ENCODE measurements at regions not wholly inside any gene's neighbourhood (a gene's known extent, or its start where the extent isn't known, plus 50 kb on each side); places are given as distances from the start of the nearest gene placed in this dataset.

GRCh38 chr5:130893006-130893405, 272.1 kb downstream of the HINT1 start:
- Histone ChIP-seq H3K79me2 (ENCODE audit: insufficient read depth, low read length) (no peaks in the 10 kb centered on the region), H3K9me2 (ENCODE audit: insufficient read depth) (no peaks in the 10 kb centered on the region), H3K36me3 (ENCODE audit: control insufficient read depth in 1 of 2, insufficient read depth in 2 of 2, low read length in 2 of 2) (no peaks in the 10 kb centered on the region), H2AFZ (ENCODE audit: low read depth, low read length, poor library complexity, severe bottlenecking) (no peak overlapping the region), H3K4me1 (ENCODE audit: control insufficient read depth in 1 of 2, insufficient read depth in 2 of 2, low read length in 2 of 2) (peaks cover 5 to 9% of the 10 kb centered on the region in 2 experiments; a peak in 3 of 4 replicates), H3K4me3 (replicated peaks in 1 of 2; ENCODE audit: low read depth in 1 of 2, low read length in 2 of 2) (no peak overlapping the region), H3K9ac (ENCODE audit: low read length) (no peak overlapping the region), H3K27ac (ENCODE audit: low read depth, low read length) (no peak overlapping the region), H3K4me2 (ENCODE audit: low read length) (no peak overlapping the region), H4K20me1 (ENCODE audit: insufficient read depth) (no peaks in the 10 kb centered on the region), H3K9me3 (ENCODE audit: control insufficient read depth in 1 of 2, insufficient read depth in 1 of 2, low read depth in 1 of 2, low read length in 2 of 2) (no peaks in the 10 kb centered on the region), H3K27me3 (ENCODE audit: insufficient read depth, low read length) (no peaks in the 10 kb centered on the region)
- POLR2A ChIA-PET = no interaction called here
- RAD21 ChIA-PET (ENCODE audit: low non-redundant PET in 1 of 2, low total read pairs in 2 of 2, uncharacterized antibody in 2 of 2, unreplicated experiment in 2 of 2) = no interaction called here
- no peak for TF ChIP-seq ZFX (IDR thresholded peaks at IDR 0.05)
- TF ChIP-seq SP1 (IDR thresholded peaks at IDR 0.05; ENCODE audit: low read depth) = no peak
- no peak for TF ChIP-seq EGR1 (IDR thresholded peaks at IDR 0.05; ENCODE audit: low read depth)
- TF ChIP-seq CTCF (IDR thresholded peaks at IDR 0.05 in 2 of 3, conservative IDR thresholded peaks at IDR 0.05 in 1 of 3; ENCODE audit: borderline replicate concordance in 1 of 3, insufficient read depth in 1 of 3, low read depth in 2 of 3, low read length in 2 of 3) = no peak
- no peak for TF ChIP-seq SRF (IDR thresholded peaks at IDR 0.05; ENCODE audit: low read depth)
- no peak for TF ChIP-seq POLR2AphosphoS5 (IDR thresholded peaks at IDR 0.05; ENCODE audit: low read depth, low read length)
- no peak for TF ChIP-seq TCF7L2 (IDR thresholded peaks at IDR 0.05; ENCODE audit: borderline replicate concordance, extremely low read depth, insufficient read depth, insufficient read length)
- TF ChIP-seq ZNF274 (IDR thresholded peaks at IDR 0.05; ENCODE audit: low read depth, low read length) = no peak
- TF ChIP-seq ELF1 (IDR thresholded peaks at IDR 0.05; ENCODE audit: borderline replicate concordance, low read depth) = no peak
- no peak for TF ChIP-seq ZBTB33 (IDR thresholded peaks at IDR 0.05; ENCODE audit: extremely low read depth, insufficient replicate concordance, low read length)
- TF ChIP-seq RAD21 (IDR thresholded peaks at IDR 0.05; ENCODE audit: low read depth) = no peak
- TF ChIP-seq JUND (IDR thresholded peaks at IDR 0.05) = no peak
- DNase-seq (ENCODE audit: low read depth, low spot score) = no peak
- no peak for ATAC-seq
- intact Hi-C loops (cut with micrococcal nuclease) = no loop called here
- no TSS peak for BruUV-seq (replicated peaks)
- CTCF ChIA-PET = interaction anchor here (1.1 kb wide), 1 partner anchor 22 kb away, joined by 3 read pairs; no protein-coding TSS in a partner anchor

Measured in HCT116 (cell line).